ENCODE measurements at regions not wholly inside any gene's neighbourhood (a gene's known extent, or its start where the extent isn't known, plus 50 kb on each side); places are given as distances from the start of the nearest gene placed in this dataset.

DNA sequence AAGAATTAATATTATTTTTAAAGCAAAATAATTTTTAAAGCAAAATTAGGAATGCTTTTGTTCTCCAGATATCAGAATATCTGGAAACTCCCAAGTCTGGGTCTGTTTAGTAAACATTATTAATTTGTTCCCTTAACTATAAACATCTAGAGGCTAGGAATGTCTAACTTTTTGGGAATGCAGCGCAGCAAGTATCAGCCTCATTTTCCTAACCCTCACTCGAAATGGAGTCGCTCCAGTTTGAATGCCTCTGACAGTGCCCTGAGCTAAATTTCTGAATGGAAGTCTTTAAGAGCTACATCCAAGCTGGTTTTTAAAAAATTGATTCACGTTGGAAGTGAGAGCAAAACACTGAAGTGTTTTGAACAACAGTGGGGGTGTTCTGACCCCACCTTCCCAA lies 74.4 kb upstream of the WNT7A start:
- H3K4me3 Mint-ChIP-seq = no peak overlapping the region
- H3K36me3 Mint-ChIP-seq (ENCODE audit: low read depth) = no peaks in the 10 kb centered on the region
- H3K27me3 Mint-ChIP-seq (ENCODE audit: low read depth, poor library complexity) = peaks cover 21% of the 10 kb centered on the region
- peaks cover 16% of the 10 kb centered on the region for H3K9me3 Mint-ChIP-seq
- no peaks in the 10 kb centered on the region for H3K4me1 Mint-ChIP-seq
- TF ChIP-seq, protein P1, sequence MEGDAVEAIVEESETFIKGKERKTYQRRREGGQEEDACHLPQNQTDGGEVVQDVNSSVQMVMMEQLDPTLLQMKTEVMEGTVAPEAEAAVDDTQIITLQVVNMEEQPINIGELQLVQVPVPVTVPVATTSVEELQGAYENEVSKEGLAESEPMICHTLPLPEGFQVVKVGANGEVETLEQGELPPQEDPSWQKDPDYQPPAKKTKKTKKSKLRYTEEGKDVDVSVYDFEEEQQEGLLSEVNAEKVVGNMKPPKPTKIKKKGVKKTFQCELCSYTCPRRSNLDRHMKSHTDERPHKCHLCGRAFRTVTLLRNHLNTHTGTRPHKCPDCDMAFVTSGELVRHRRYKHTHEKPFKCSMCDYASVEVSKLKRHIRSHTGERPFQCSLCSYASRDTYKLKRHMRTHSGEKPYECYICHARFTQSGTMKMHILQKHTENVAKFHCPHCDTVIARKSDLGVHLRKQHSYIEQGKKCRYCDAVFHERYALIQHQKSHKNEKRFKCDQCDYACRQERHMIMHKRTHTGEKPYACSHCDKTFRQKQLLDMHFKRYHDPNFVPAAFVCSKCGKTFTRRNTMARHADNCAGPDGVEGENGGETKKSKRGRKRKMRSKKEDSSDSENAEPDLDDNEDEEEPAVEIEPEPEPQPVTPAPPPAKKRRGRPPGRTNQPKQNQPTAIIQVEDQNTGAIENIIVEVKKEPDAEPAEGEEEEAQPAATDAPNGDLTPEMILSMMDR (IDR thresholded peaks at IDR 0.05) = no peak
- no peak for DNase-seq
- no peak overlapping the region for H3K27ac Mint-ChIP-seq

DNA sequence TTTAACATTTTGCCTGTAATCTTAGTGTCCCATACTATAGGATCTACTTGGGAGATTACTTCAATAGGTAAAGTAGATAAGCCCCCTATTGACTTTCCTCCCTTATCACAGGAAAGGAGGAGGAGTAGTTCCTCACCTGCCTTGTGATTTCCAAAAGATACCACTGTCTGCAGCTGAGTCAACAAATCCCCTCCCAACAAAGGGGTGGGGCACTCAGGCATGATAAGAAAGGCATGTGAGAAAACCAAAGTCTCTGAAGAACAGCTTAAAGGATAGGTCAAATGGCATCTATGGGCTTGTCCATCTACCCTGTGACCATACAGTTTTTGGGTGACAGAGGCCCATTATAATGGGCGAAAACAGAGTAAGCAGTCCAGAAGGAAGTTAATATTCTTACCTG lies 71.3 kb upstream of the WNT7A start:
- Mint-ChIP-seq H3K9me3 (peaks cover 26% of the 10 kb centered on the region), H3K27me3 (ENCODE audit: low read depth, poor library complexity) (peaks cover 29% of the 10 kb centered on the region), H3K4me3 (no peak overlapping the region), H3K27ac (no peak overlapping the region), H3K4me1 (peaks cover 9% of the 10 kb centered on the region), H3K36me3 (ENCODE audit: low read depth) (no peaks in the 10 kb centered on the region)
- no peak for DNase-seq
- TF ChIP-seq, protein P1 (IDR thresholded peaks at IDR 0.05) = no peak

DNA sequence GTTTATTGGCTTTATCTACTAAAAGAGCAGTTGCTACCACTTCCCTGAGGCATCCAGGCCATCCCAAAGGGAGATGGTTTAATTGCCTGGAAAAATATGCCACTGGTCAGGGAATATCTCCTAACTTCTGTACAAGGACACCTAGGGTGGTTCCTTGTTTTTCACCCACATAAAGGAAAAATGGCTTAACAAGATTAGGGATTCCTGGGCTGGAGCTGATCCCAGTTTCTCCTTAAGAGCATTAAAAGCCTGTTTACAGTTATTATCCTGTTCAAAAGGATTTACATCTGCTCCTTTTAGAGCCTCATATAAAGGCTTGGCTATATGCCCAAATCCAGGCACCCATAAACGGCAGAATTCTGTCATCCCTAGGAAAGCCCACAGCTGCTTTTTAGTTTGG lies 70.2 kb upstream of the WNT7A start:
- TF ChIP-seq, protein P1 (IDR thresholded peaks at IDR 0.05) = no peak
- Mint-ChIP-seq H3K4me3 (no peak overlapping the region), H3K27ac (no peak overlapping the region), H3K9me3 (peaks cover 31% of the 10 kb centered on the region), H3K27me3 (ENCODE audit: low read depth, poor library complexity) (peaks cover 35% of the 10 kb centered on the region), H3K4me1 (peaks cover 9% of the 10 kb centered on the region), H3K36me3 (ENCODE audit: low read depth) (no peaks in the 10 kb centered on the region)
- no peak for DNase-seq

DNA sequence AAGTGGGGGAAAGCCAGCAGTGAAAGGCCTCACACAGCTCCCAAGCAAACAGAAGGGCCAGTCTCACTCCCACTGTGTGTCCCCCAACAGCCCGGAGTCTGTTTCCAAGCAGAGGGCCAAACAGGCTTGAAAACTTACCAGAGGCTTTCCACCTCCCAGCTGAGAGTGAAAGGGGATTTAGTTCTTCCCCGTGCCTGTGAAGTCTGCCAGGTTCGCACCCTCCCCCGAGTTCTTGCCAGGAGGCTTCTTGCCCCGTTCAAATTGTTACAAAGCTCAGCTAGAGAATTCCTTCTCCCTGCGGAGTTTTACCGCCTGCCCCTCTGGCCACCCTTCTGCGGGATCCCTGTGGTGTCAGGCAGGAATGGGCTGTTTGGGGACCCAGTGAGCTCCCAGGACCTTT lies 68.0 kb upstream of the WNT7A start:
- Mint-ChIP-seq H3K27ac (no peak overlapping the region), H3K27me3 (ENCODE audit: low read depth, poor library complexity) (peaks cover 26% of the 10 kb centered on the region), H3K9me3 (peaks cover 52% of the 10 kb centered on the region), H3K4me3 (no peak overlapping the region), H3K4me1 (peaks cover 9% of the 10 kb centered on the region), H3K36me3 (ENCODE audit: low read depth) (no peaks in the 10 kb centered on the region)
- DNase-seq = no peak
- TF ChIP-seq, protein P1 (IDR thresholded peaks at IDR 0.05) = no peak

DNA sequence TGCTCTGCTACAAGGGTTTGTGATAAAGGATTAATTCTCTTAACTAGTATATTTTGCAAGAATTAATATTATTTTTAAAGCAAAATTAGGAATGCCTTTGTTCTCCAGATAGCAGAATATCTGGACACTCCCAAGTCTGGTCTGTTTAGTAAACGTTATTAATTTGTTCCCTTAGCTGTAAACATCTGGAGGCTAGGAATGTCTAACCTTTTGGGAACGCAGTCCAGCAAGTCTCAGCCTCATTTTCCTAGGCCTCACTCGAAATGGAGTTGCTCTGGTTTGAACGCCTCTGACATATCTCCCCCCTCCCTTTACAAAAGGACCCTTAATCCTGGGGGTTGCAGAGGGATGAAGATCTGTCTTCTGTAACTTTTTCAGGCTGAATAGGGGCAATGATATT lies 59.3 kb upstream of the WNT7A start:
- H3K4me1 Mint-ChIP-seq = no peaks in the 10 kb centered on the region
- TF ChIP-seq, protein P1 (IDR thresholded peaks at IDR 0.05) = no peak
- H3K27ac Mint-ChIP-seq = no peak overlapping the region
- no peak for DNase-seq
- peaks cover 11% of the 10 kb centered on the region for H3K27me3 Mint-ChIP-seq (ENCODE audit: low read depth, poor library complexity)
- H3K9me3 Mint-ChIP-seq = peaks cover 36% of the 10 kb centered on the region
- H3K36me3 Mint-ChIP-seq (ENCODE audit: low read depth) = no peaks in the 10 kb centered on the region
- H3K4me3 Mint-ChIP-seq = no peak overlapping the region

DNA sequence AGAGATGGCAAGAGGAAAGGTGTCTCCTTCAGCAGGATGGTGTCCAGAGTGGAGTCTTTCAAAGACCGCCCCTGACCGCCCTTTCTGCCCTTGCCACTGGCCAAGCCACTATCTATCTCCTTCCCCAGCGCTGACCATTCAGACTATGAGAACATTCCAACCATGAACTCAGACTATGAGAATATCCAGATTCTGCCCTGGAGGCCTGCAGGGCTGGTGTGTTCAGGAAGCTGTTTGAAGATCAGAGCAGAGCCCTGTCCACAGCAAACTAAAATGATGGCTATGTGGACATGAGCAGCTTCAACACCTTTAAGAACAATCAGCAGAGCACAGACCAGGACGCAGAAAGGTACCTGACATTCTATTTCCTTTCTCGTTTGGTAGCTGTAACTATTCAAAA lies 57.3 kb upstream of the WNT7A start:
- Mint-ChIP-seq H3K36me3 (ENCODE audit: low read depth) (no peaks in the 10 kb centered on the region), H3K9me3 (peaks cover 34% of the 10 kb centered on the region), H3K27me3 (ENCODE audit: low read depth, poor library complexity) (peaks cover 17% of the 10 kb centered on the region), H3K27ac (no peak overlapping the region), H3K4me3 (no peak overlapping the region), H3K4me1 (no peaks in the 10 kb centered on the region)
- no peak for DNase-seq
- TF ChIP-seq, protein P1 (IDR thresholded peaks at IDR 0.05) = no peak

Data from nephron progenitor cell (in vitro differentiated cells).